ENCODE measurements at regions not wholly inside any gene's neighbourhood (a gene's known extent, or its start where the extent isn't known, plus 50 kb on each side); places are given as distances from the start of the nearest gene placed in this dataset.

- peaks cover 15% of the 10 kb centered on the region for H3K27me3 Mint-ChIP-seq
- no peaks in the 10 kb centered on the region for H3K9me3 Mint-ChIP-seq
- CTCF ChIA-PET: interaction anchor here (2.0 kb wide), 1 partner anchor 32 kb away, joined by 4 read pairs; no protein-coding TSS in a partner anchor
- no peak overlapping the region for H3K27ac Mint-ChIP-seq
- H3K4me3 Mint-ChIP-seq: no peak overlapping the region
- H3K4me1 Mint-ChIP-seq: no peaks in the 10 kb centered on the region
- DNase-seq: no peak
- no peaks in the 10 kb centered on the region for H3K36me3 Mint-ChIP-seq (ENCODE audit: low read depth)
- POLR2A ChIA-PET: no interaction called here
These were observed 50.5 kb upstream of the IQSEC1 start for GRCh38 chr3:13123765-13124164.

GRCh38 chr3:13123013-13123654 lies 49.9 kb upstream of the IQSEC1 start:
- H3K36me3 Mint-ChIP-seq (ENCODE audit: low read depth): no peaks in the 10 kb centered on the region
- ChIA-PET CTCF (no interaction called here), POLR2A (no interaction called here)
- DNase-seq: no peak
- no peaks in the 10 kb centered on the region for H3K4me1 Mint-ChIP-seq
- H3K27ac Mint-ChIP-seq: no peak overlapping the region
- H3K4me3 Mint-ChIP-seq: no peak overlapping the region
- no peaks in the 10 kb centered on the region for H3K9me3 Mint-ChIP-seq
- peaks cover 17% of the 10 kb centered on the region for H3K27me3 Mint-ChIP-seq

Measured in activated CD4-positive, alpha-beta memory T cell treated with anti-CD3 and anti-CD28 coated beads, Interleukin-2, amount 10 ng/mL, durations not matched to agents 7 days and 5 days (primary cell).